K562 (cell line): ENCODE measurements at regions not wholly inside any gene's neighbourhood (a gene's known extent, or its start where the extent isn't known, plus 50 kb on each side); places are given as distances from the start of the nearest gene placed in this dataset.

Experiments
- ATAC-seq: fragments of 200-7000 bp; cut with Tn5 transposase; 3 replicates; pipeline ENCODE4 v1.9.1; 2020; ENCODE audit warnings: moderate library complexity
- BruUV-seq: library from RNA; stranded (reverse); fragments of 400-500 nt; replicated peaks from 2 replicates; lab custom pipeline; 2021; lab: Mats Ljungman, UMichigan
- CTCF ChIA-PET: fragments of 300-600 bp; formaldehyde crosslinking; extraction: SDS; loops from one replicate; lab custom pipeline; 2021; ENCODE audit warnings: low intra/inter-chr PET ratio; lab: Yijun Ruan, JAX
- POLR2A ChIA-PET: fragments of 300-600, 350-650 bp; sonication (Branson Sonifier 250); formaldehyde crosslinking; extraction: SDS; loops from one replicate; lab custom pipeline; 2021; ENCODE audit warnings: antibody characterized with exemption, inconsistent platforms; lab: Yijun Ruan, JAX
- DNase-seq, 4 experiments: peaks; one replicate each; pipeline versions ENCODE4 v3.0.0 to v3.0.0-alpha.2; 2011 to 2018; ENCODE audit warnings: low spot score in 3 of 4, mixed read lengths in 3 of 4; ENCODE audit errors: extremely low read depth in 1 of 4
- FAIRE-seq: peaks from 2 replicates; lab custom pipeline; 2011; peaks lifted over from hg19 to GRCh38; lab: Jason Lieb, UNC
- H2AFZ ChIP-seq: 2 replicates; pipeline ENCODE4 v1.6.0; 2011; ENCODE audit warnings: low read depth, low read length, control low read depth, inconsistent platforms
- H3K27ac ChIP-seq: fragments of 200-600 bp; 3 replicates; pipeline ENCODE4 v1.8.0; 2011; ENCODE audit warnings: low read depth, mild to moderate bottlenecking, control low read depth, inconsistent platforms, low read length, moderate library complexity, mixed read lengths; ENCODE audit errors: extremely low read depth
- H3K27me3 ChIP-seq, 2 experiments: fragments of 300-600 bp in 1 of 2; 2 replicates in 1 of 2; 3 replicates in 1 of 2; pipeline versions ENCODE4 v1.6.0 to v1.8.0; 2011; ENCODE audit warnings: inconsistent platforms in 2 of 2, low read length in 2 of 2, mild to moderate bottlenecking in 1 of 2, mixed read lengths in 1 of 2, moderate library complexity in 1 of 2; ENCODE audit not compliant: control insufficient read depth in 2 of 2, insufficient read depth in 2 of 2
- H3K36me3 ChIP-seq: fragments of 300-600 bp; 3 replicates; pipeline ENCODE4 v1.8.0; 2011; ENCODE audit warnings: mild to moderate bottlenecking, low read length, inconsistent platforms; ENCODE audit not compliant: control insufficient read depth, insufficient read depth
- H3K4me1 ChIP-seq, 2 experiments: fragments of 200-600 bp in 1 of 2; replicated peaks in 1 of 2; 2 replicates in 1 of 2; 3 replicates in 1 of 2; pipeline versions ENCODE4 v1.5.1 to v1.8.0; 2011; ENCODE audit warnings: inconsistent platforms in 2 of 2, low read length in 2 of 2, mild to moderate bottlenecking in 1 of 2, mixed read lengths in 1 of 2, moderate library complexity in 1 of 2; ENCODE audit not compliant: control insufficient read depth in 2 of 2, insufficient read depth in 2 of 2
- H3K4me2 ChIP-seq: 2 replicates; pipeline ENCODE4 v1.6.1; 2011; ENCODE audit warnings: low read length, control low read depth, inconsistent platforms, mixed read lengths; ENCODE audit not compliant: insufficient read depth
- H3K4me3 ChIP-seq: fragments of 200-600 bp; sonication (generic), shearing (Covaris generic); 2 replicates; pipeline ENCODE4 v1.5.1; 2016; ENCODE audit warnings: control low read depth, inconsistent platforms
- H3K79me2 ChIP-seq: fragments of 200-600 bp; 3 replicates; pipeline ENCODE4 v1.8.0; 2011; ENCODE audit warnings: low read length, inconsistent platforms; ENCODE audit not compliant: control insufficient read depth, insufficient read depth
- H3K9ac ChIP-seq, 2 experiments: 2 replicates each; pipeline versions ENCODE4 v1.6.0 to v1.6.1; 2011; ENCODE audit warnings: low read depth in 2 of 2, low read length in 2 of 2, control low read depth in 1 of 2, inconsistent platforms in 1 of 2, mild to moderate bottlenecking in 1 of 2, mixed read lengths in 1 of 2; ENCODE audit not compliant: insufficient read depth in 1 of 2
- H3K9me1 ChIP-seq: one replicate; pipeline ENCODE4 v1.6.0; 2011; ENCODE audit warnings: inconsistent platforms, mild to moderate bottlenecking, low read length, moderate library complexity; ENCODE audit not compliant: control insufficient read depth, insufficient read depth
- H3K9me3 ChIP-seq: replicated peaks from 2 replicates; pipeline ENCODE4 v1.5.1; 2011; ENCODE audit warnings: low read depth, low read length, inconsistent platforms; ENCODE audit not compliant: control insufficient read depth, insufficient read depth
- H4K20me1 ChIP-seq: replicated peaks from 2 replicates; pipeline ENCODE4 v1.6.1; 2011; ENCODE audit warnings: low read length, inconsistent platforms, mixed read lengths; ENCODE audit not compliant: control insufficient read depth, insufficient read depth
- GTF2E2 ChIP-seq: fragments of 200-800 bp; sonication (Bioruptor generic); IDR thresholded peaks from 2 replicates; pipeline ENCODE4 v1.6.1; 2016; ENCODE audit warnings: missing genetic modification characterization, missing compliant biosample characterization
- RAD21 ChIP-seq, 2 experiments: fragments of 250-450 bp in 1 of 2; fragments of 450-650 bp in 1 of 2; sonication (Bioruptor Pico) in 1 of 2; formaldehyde crosslinking in 1 of 2; IDR thresholded peaks in 1 of 2; conservative IDR thresholded peaks in 1 of 2; 2 replicates each; pipeline versions ENCODE4 v1.4.0 to v1.8.0; 2020 to 2022; ENCODE audit warnings: mild to moderate bottlenecking in 2 of 2, moderate library complexity in 1 of 2
- WHSC1 ChIP-seq: IDR thresholded peaks from one replicate; pipeline ENCODE4 v1.6.1; 2012; ENCODE audit warnings: low read length, control low read depth, inconsistent platforms
- ZNF668 ChIP-seq: fragments of 250-450 bp; sonication (Bioruptor Pico); IDR thresholded peaks from 2 replicates; pipeline ENCODE4 v1.8.0; 2022; ENCODE audit warnings: mild to moderate bottlenecking, inconsistent platforms
- WGBS: fragments of 100-300 bp; shearing (Covaris generic); methylation state at CpG from one replicate; pipeline ENCODE4 v1.1.6; 2016; ENCODE audit warnings: low coverage, mixed read lengths; ENCODE audit not compliant: insufficient coverage; ENCODE audit errors: missing lambda C conversion rate; 5-methylcytosine and 5-hydroxymethylcytosine counted together
- in situ Hi-C: fragments of 300-500 bp; cut with MboI; formaldehyde crosslinking; loops from 4 replicates; pipeline ENCODE4 v1.15.0; 2018; ENCODE audit warnings: inconsistent platforms, mixed read lengths
- intact Hi-C: fragments of 100-400 bp; cut with micrococcal nuclease; formaldehyde crosslinking; loops from 2 replicates; pipeline ENCODE4 v1.14.2; 2022
- TF ChIP-seq, protein P1 (sequence below), 3 experiments: IDR thresholded peaks in 2 of 3; conservative IDR thresholded peaks in 1 of 3; 2 replicates each; pipeline ENCODE4 v1.5.1; 2011 to 2012; ENCODE audit warnings: low read length in 3 of 3, mild to moderate bottlenecking in 3 of 3, control low read depth in 2 of 3, improper control_type of control experiment in 1 of 3, inconsistent platforms in 1 of 3, low read depth in 1 of 3, mixed read lengths in 1 of 3, moderate library complexity in 1 of 3; ENCODE audit not compliant: insufficient read depth in 2 of 3
- TF ChIP-seq, protein P2 (sequence below): IDR thresholded peaks from 2 replicates; pipeline ENCODE4 v1.6.1; 2016; ENCODE audit warnings: missing genetic modification characterization, missing compliant biosample characterization
- TF ChIP-seq, protein P3 (sequence below), 2 experiments: fragments of 450-650 bp; IDR thresholded peaks; 2 replicates each; pipeline ENCODE4 v1.6.1; 2016

DNA sequence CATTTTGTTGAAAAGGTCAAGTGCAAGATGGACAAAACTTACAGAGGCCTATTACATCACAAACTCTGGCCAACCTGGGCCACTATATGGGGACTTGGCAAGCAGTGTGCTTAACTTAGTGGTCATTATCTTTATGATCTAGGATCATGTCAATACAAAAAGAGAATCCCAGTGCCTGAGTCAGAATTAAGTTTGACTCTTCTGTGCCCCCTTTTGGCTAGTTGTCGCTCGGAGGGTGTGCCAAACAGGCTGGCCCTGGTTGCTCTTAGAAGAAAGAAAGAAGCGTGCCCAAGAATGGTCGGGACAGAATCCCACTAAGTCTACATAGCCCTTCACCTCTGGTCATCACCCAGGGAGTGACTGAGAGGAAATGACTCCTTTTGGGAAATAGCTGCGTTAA is 100.1 kb downstream of the EIF4E start:
- H3K9me1 ChIP-seq = no peaks in the 10 kb centered on the region
- no peak overlapping the region for H3K27ac ChIP-seq
- no peaks in the 10 kb centered on the region for H3K4me1 ChIP-seq
- intact Hi-C loops = loop anchor here (5.0 kb wide), 1 partner anchor 82 kb away; no protein-coding TSS in a partner anchor
- ATAC-seq (peak; percentile 57), FAIRE-seq (peak; percentile 57), DNase-seq (no peak)
- no peaks in the 10 kb centered on the region for H3K9me3 ChIP-seq
- in situ Hi-C loops = no loop called here
- H3K79me2 ChIP-seq = no peaks in the 10 kb centered on the region
- WGBS = 28% methylated on average over 5 of the region's 5 CpGs
- CTCF ChIA-PET = no interaction called here
- no peaks in the 10 kb centered on the region for H3K36me3 ChIP-seq
- no peaks in the 10 kb centered on the region for H3K27me3 ChIP-seq
- H3K4me3 ChIP-seq = no peak overlapping the region
- H2AFZ ChIP-seq = no peak overlapping the region
- BruUV-seq = no TSS peak
- H3K9ac ChIP-seq = no peak overlapping the region
- H3K4me2 ChIP-seq = no peak overlapping the region
- TF ChIP-seq, protein P1, sequence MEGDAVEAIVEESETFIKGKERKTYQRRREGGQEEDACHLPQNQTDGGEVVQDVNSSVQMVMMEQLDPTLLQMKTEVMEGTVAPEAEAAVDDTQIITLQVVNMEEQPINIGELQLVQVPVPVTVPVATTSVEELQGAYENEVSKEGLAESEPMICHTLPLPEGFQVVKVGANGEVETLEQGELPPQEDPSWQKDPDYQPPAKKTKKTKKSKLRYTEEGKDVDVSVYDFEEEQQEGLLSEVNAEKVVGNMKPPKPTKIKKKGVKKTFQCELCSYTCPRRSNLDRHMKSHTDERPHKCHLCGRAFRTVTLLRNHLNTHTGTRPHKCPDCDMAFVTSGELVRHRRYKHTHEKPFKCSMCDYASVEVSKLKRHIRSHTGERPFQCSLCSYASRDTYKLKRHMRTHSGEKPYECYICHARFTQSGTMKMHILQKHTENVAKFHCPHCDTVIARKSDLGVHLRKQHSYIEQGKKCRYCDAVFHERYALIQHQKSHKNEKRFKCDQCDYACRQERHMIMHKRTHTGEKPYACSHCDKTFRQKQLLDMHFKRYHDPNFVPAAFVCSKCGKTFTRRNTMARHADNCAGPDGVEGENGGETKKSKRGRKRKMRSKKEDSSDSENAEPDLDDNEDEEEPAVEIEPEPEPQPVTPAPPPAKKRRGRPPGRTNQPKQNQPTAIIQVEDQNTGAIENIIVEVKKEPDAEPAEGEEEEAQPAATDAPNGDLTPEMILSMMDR (IDR thresholded peaks at IDR 0.05 in 2 of 3, conservative IDR thresholded peaks at IDR 0.05 in 1 of 3; ENCODE audit: insufficient read depth in 2 of 3, low read depth in 1 of 3, low read length in 3 of 3) = peak in 2 of 3 experiments; percentile 19 to 31; a peak in 3 of 6 replicates
- TF ChIP-seq, protein P2, sequence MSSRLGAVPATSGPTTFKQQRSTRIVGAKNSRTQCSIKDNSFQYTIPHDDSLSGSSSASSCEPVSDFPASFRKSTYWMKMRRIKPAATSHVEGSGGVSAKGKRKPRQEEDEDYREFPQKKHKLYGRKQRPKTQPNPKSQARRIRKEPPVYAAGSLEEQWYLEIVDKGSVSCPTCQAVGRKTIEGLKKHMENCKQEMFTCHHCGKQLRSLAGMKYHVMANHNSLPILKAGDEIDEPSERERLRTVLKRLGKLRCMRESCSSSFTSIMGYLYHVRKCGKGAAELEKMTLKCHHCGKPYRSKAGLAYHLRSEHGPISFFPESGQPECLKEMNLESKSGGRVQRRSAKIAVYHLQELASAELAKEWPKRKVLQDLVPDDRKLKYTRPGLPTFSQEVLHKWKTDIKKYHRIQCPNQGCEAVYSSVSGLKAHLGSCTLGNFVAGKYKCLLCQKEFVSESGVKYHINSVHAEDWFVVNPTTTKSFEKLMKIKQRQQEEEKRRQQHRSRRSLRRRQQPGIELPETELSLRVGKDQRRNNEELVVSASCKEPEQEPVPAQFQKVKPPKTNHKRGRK (tag) = 0 out of 2 replicates have a peak, but pooled peaks have one; percentile 4
- no peak for TF ChIP-seq ZNF668 (CRISPR knock-in tag)
- TF ChIP-seq, protein P3, sequence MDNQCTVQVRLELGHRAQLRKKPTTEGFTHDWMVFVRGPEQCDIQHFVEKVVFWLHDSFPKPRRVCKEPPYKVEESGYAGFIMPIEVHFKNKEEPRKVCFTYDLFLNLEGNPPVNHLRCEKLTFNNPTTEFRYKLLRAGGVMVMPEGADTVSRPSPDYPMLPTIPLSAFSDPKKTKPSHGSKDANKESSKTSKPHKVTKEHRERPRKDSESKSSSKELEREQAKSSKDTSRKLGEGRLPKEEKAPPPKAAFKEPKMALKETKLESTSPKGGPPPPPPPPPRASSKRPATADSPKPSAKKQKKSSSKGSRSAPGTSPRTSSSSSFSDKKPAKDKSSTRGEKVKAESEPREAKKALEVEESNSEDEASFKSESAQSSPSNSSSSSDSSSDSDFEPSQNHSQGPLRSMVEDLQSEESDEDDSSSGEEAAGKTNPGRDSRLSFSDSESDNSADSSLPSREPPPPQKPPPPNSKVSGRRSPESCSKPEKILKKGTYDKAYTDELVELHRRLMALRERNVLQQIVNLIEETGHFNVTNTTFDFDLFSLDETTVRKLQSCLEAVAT (IDR thresholded peaks at IDR 0.05) = no peak
- TF ChIP-seq GTF2E2 (tag) = no peak
- peak; percentile 18 to 36; a peak in 3 of 4 replicates for TF ChIP-seq RAD21 (CRISPR knock-in tag; conservative IDR thresholded peaks at IDR 0.05 in 1 of 2, IDR thresholded peaks at IDR 0.05 in 1 of 2)
- no peak for TF ChIP-seq WHSC1
- POLR2A ChIA-PET = no interaction called here
- no peaks in the 10 kb centered on the region for H4K20me1 ChIP-seq
